Cerebellar cortex (tissue), 1 donor: ENCODE measurements at regions not wholly inside any gene's neighbourhood (a gene's known extent, or its start where the extent isn't known, plus 50 kb on each side); places are given as distances from the start of the nearest gene placed in this dataset.

Experiments used
- DNase-seq: peaks from one replicate; pipeline ENCODE4 v3.0.0-alpha.2; 2015; ENCODE audit warnings: low spot score

GRCh38 chr14:35222872-35223466 is 69.2 kb upstream of the PSMA6 start:
- no peak for DNase-seq

GRCh38 chr14:35223927-35224326 is 68.3 kb upstream of the PSMA6 start:
- no peak for DNase-seq

- DNase-seq: no peak
Measured at GRCh38 chr14:35224615-35225014, 67.6 kb upstream of the PSMA6 start.

GRCh38 chr14:35229084-35229791 is 62.9 kb upstream of the PSMA6 start:
- peak; percentile 12 for DNase-seq

GRCh38 chr14:35229792-35230089 is 62.4 kb upstream of the PSMA6 start:
- DNase-seq: no peak

- DNase-seq: peak; percentile 15
Measured at GRCh38 chr14:35231207-35231760, 60.9 kb upstream of the PSMA6 start.

- no peak for DNase-seq
Measured at GRCh38 chr14:35234012-35234805, 58.0 kb upstream of the PSMA6 start.

GRCh38 chr14:35235840-35236239 is 56.3 kb upstream of the PSMA6 start:
- DNase-seq: no peak

- no peak for DNase-seq
Measured at GRCh38 chr14:35236806-35237205, 55.4 kb upstream of the PSMA6 start.

- no peak for DNase-seq
Measured at GRCh38 chr14:35240231-35240630, 52.0 kb upstream of the PSMA6 start.
